ENCODE measurements at regions not wholly inside any gene's neighbourhood (a gene's known extent, or its start where the extent isn't known, plus 50 kb on each side); places are given as distances from the start of the nearest gene placed in this dataset.
A peak's percentile ranks its signal among the peaks of the same experiment; 100 is the strongest.
"Not testable (repeated sequence)": the region's sequence is repeated elsewhere in the genome, so short reads cannot be mapped to it uniquely, and the experiment has no call there.

DNA sequence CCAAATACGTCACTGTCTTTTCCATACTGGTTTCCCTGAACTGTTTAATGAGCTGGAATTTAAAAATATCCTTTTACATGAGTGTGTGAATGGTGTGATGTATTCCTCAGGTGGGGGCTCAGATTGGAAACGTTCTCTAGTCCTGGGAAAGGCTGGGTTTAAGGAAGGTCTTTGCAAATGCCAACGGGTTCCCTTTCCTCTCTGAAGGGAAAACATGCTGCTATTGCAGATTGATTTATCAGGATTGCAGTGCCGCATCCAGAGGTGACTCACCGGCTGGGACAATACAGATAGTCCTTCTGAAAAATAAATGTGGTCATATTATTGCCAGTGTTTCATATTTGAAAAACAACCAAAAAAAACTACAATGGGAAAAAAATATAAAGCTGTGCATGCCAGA is 193.1 kb upstream of the FLRT2 start:
- H4K20me1 ChIP-seq, result no peaks in the 10 kb centered on the region
- H3K4me2 ChIP-seq, result no peak overlapping the region
- no peak for TF ChIP-seq Cebpa-rat (IDR thresholded peaks at IDR 0.05)
- H3K4me3 ChIP-seq, result no peak overlapping the region
- H3K27ac ChIP-seq, result no peak overlapping the region
- no peaks in the 10 kb centered on the region for H3K4me1 ChIP-seq
- H3K9me3 ChIP-seq (replicated peaks in 1 of 11), result no peaks in the 10 kb centered on the region
- no peaks in the 10 kb centered on the region for H3K27me3 ChIP-seq
- no peak overlapping the region for H3K9ac ChIP-seq
- no peaks in the 10 kb centered on the region for H3K36me3 ChIP-seq

DNA sequence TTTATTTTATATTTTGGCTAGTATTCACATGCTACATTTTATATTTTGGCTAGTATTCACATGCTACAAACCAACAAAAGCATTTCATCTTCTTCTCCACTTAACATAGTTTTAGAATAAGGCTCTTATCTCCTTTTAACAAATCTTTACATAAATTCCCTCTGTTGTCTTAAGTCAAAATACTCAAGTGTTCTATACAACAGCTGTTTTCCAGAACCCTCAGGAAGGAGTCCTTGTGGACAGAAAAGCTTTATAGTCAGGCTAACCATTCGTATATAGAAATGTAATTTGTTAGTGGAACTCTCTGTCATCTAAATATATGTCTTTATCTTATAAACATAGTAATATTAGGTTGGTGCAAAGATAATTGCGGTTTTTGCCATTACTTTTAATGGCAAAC is 191.0 kb upstream of the FLRT2 start:
- Histone ChIP-seq H4K20me1 (no peaks in the 10 kb centered on the region), H3K9ac (no peak overlapping the region)
- TF ChIP-seq Cebpa-rat (IDR thresholded peaks at IDR 0.05), result no peak

DNA sequence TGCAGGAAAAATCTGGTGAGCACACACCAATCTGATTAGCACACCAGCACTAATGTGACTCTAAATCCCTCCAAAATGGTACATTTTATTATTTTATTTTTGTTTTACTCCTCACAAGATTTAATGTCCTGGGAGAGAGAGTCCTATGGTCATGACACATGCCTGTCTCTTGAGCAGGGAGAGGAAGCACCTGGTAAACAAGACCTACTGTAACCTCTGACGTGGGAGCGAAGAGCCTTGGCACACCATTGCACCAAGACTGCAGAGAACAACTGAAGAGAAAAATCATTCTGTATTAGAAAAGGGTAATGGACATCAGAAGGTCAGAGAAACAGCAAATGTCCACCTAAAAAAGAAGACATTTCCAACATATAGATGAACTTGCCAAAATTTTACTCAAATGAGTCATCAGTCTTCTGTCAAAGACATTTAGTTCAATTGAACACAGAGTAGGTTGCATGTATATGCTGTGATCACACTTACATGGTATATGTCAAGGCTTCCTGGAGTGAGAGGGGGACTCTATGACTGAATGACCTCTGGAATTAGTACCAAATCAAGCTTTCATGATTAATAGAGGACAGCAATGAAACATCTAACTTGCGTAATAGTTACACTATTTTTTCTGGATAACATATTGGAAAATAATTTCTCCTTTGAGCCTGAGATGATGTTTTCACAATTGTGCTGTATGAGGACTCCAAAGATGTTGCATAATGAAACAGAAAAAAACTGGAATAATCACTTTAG is 186.9 kb upstream of the FLRT2 start:
- H3K4me3 ChIP-seq, result no peak overlapping the region
- H3K36me3 ChIP-seq, result no peaks in the 10 kb centered on the region
- H3K4me2 ChIP-seq, result no peak overlapping the region
- H3K4me1 ChIP-seq, result no peaks in the 10 kb centered on the region
- H3K27ac ChIP-seq, result no peak overlapping the region
- TF ChIP-seq Cebpa-rat (IDR thresholded peaks at IDR 0.05), result peak in 2 of 11 experiments; percentile 11 to 23; a peak in 1 of 22 replicates
- no peaks in the 10 kb centered on the region for H3K27me3 ChIP-seq
- H3K9me3 ChIP-seq (replicated peaks in 1 of 11), result peaks cover 0 to 10% (median 0%) of the 10 kb centered on the region in 11 experiments; a peak in 2 of 22 replicates
- H3K9ac ChIP-seq, result no peak overlapping the region
- no peaks in the 10 kb centered on the region for H4K20me1 ChIP-seq

More for the DNA sequence above, 191.0 kb upstream of the FLRT2 start:
- no peaks in the 10 kb centered on the region for H3K27me3 ChIP-seq
- H3K4me1 ChIP-seq, result no peaks in the 10 kb centered on the region
- no peak overlapping the region for H3K27ac ChIP-seq
- no peak overlapping the region for H3K4me2 ChIP-seq
- no peaks in the 10 kb centered on the region for H3K9me3 ChIP-seq (replicated peaks in 1 of 11)
- no peaks in the 10 kb centered on the region for H3K36me3 ChIP-seq
- no peak overlapping the region for H3K4me3 ChIP-seq

DNA sequence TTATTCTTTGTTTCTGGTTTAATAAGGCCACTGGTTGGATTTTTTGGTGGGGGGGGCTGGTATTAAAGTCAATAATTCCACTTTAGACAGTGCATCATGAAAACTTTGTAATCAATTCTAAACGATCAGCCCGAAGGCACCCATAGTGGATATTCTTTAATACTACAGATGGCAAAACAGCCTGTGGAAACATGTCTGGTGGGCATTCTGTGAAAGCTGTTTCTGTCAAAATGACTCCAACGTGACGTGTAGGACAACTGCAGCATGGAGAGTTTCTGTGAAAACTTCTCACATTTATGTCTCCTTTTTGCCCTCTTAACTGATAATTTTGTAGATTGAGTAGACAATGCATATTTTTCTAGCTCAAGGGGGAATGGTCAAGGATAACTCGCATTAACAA is 185.8 kb upstream of the FLRT2 start:
- H3K4me3 ChIP-seq, result no peak overlapping the region
- H3K27ac ChIP-seq, result no peak overlapping the region
- H4K20me1 ChIP-seq, result no peaks in the 10 kb centered on the region
- no peaks in the 10 kb centered on the region for H3K4me1 ChIP-seq
- H3K27me3 ChIP-seq, result no peaks in the 10 kb centered on the region
- no peak overlapping the region for H3K4me2 ChIP-seq
- peaks cover 0 to 13% (median 0%) of the 10 kb centered on the region in 11 experiments; a peak in 2 of 22 replicates for H3K9me3 ChIP-seq (replicated peaks in 1 of 11)
- no peak for TF ChIP-seq Cebpa-rat (IDR thresholded peaks at IDR 0.05)
- no peak overlapping the region for H3K9ac ChIP-seq
- H3K36me3 ChIP-seq, result no peaks in the 10 kb centered on the region

DNA sequence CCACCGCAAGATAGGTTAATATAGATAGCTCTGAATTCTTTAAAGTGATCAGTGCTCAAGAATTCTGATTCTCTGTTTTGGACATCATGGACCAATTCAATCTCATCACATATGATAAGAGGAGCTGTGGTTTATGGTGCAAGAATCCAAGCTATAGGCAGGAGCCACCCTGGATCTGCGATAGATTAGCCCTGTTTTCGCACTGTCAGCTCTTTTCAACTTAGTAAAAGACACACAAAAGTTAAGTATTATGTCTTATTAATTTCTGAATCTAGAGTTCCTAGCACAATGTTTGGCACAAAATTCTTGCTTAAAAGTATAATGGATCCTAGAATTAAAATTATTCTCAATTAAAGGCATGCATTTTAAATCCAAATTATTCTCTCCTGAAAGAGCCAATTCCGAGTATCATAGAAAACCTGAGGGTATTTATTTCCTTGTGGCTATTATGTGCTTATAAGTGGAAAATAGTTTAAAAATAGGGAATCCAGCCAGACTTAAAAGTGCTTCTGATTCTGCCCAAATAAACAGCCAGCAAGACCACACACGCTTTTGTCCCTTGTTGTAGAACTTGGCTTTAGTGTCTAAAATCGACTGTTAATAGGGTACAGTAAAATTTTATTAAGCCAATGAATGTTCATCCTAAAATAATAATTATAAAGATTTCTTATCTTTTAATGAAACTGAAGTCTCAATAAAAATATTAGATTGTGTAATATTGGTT is 184.9 kb upstream of the FLRT2 start:
- TF ChIP-seq Cebpa-rat (IDR thresholded peaks at IDR 0.05), result no peak
- Histone ChIP-seq H3K9ac (no peak overlapping the region), H3K4me1 (no peaks in the 10 kb centered on the region), H3K36me3 (no peaks in the 10 kb centered on the region), H3K4me2 (no peak overlapping the region), H3K27ac (no peak overlapping the region), H3K4me3 (no peak overlapping the region), H3K9me3 (replicated peaks in 1 of 11) (peaks cover 0 to 13% (median 0%) of the 10 kb centered on the region in 11 experiments; a peak in 2 of 22 replicates), H4K20me1 (no peaks in the 10 kb centered on the region), H3K27me3 (no peaks in the 10 kb centered on the region)

DNA sequence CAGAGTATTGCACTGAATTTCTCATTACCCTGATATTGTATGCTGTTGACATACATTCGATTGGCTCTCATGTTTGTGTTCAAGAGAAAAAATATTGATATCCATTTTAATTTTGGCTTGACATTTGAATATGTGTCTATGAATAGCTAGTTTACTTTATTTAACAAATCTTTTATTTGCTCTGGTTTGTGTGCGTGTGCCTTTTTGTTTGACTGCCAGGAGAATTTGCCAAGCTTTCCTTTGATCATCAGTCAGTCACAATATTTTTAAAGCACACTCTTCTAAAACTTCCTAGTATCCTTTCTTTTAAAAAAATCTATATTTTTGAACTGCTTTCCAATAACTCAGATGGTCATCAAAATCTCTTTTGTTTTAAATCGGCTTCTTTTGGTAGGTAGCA is 179.3 kb upstream of the FLRT2 start:
- H3K4me2 ChIP-seq, result no peak overlapping the region
- no peak overlapping the region for H3K9ac ChIP-seq
- no peaks in the 10 kb centered on the region for H3K36me3 ChIP-seq
- no peaks in the 10 kb centered on the region for H3K27me3 ChIP-seq
- no peak for TF ChIP-seq Cebpa-rat (IDR thresholded peaks at IDR 0.05)
- no peaks in the 10 kb centered on the region for H3K4me1 ChIP-seq
- no peaks in the 10 kb centered on the region for H4K20me1 ChIP-seq
- peaks cover 12 to 39% (median 19%) of the 10 kb centered on the region in 11 experiments; a peak in 20 of 22 replicates for H3K9me3 ChIP-seq (replicated peaks in 1 of 11)
- no peak overlapping the region for H3K4me3 ChIP-seq
- H3K27ac ChIP-seq, result no peak overlapping the region

DNA sequence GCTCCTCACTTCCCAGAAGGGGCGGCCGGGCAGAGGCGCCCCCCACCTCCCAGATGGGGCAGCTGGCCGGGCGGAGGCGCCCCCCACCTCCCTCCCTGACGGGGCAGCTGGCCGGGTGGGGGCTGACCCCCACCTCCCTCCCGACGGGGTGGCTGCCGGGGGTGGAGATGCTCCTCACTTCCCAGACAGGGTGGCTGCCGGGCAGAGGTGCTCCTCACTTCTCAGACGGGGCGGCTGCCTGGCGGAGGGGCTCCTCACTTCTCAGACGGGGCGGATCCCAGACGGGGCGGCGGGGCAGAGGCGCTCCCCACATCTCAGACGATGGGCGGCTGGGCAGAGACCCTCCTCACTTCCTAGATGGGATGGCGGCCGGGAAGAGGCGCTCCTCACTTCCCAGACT is 177.4 kb upstream of the FLRT2 start:
- H3K9ac ChIP-seq, H4K20me1 ChIP-seq, H3K27ac ChIP-seq, H3K4me3 ChIP-seq, H3K36me3 ChIP-seq, H3K4me1 ChIP-seq, H3K4me2 ChIP-seq, H3K27me3 ChIP-seq: not testable (repeated sequence)
- peaks cover 9 to 33% (median 19%) of the 10 kb centered on the region in 11 experiments; a peak in 20 of 22 replicates for H3K9me3 ChIP-seq (replicated peaks in 1 of 11)

DNA sequence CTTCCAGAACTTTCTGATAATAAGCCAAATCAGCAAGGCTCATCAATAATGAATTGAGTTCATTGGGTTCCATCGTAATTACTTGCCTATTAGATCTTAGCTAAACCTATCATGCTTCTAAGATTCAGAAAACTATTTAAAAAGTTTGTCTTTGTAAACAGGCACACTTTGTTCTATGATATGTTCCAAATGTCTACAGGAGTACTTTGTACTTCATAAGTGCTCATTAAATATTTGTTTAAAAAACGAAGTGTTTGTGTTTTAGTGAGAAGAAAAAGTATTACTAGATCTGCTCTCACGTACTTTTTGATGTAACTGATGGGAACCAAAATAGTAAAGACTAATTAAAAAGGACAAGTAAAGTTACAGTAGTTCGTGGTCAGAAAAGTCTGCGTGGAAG is 172.8 kb upstream of the FLRT2 start:
- Histone ChIP-seq H3K4me2 (no peak overlapping the region), H3K27ac (no peak overlapping the region), H3K36me3 (no peaks in the 10 kb centered on the region), H3K27me3 (no peaks in the 10 kb centered on the region), H4K20me1 (no peaks in the 10 kb centered on the region), H3K9me3 (replicated peaks in 1 of 11) (peaks cover 9 to 20% (median 19%) of the 10 kb centered on the region in 11 experiments; a peak in 20 of 22 replicates), H3K9ac (no peak overlapping the region), H3K4me3 (no peak overlapping the region), H3K4me1 (no peaks in the 10 kb centered on the region)
- no peak for TF ChIP-seq Cebpa-rat (IDR thresholded peaks at IDR 0.05)

DNA sequence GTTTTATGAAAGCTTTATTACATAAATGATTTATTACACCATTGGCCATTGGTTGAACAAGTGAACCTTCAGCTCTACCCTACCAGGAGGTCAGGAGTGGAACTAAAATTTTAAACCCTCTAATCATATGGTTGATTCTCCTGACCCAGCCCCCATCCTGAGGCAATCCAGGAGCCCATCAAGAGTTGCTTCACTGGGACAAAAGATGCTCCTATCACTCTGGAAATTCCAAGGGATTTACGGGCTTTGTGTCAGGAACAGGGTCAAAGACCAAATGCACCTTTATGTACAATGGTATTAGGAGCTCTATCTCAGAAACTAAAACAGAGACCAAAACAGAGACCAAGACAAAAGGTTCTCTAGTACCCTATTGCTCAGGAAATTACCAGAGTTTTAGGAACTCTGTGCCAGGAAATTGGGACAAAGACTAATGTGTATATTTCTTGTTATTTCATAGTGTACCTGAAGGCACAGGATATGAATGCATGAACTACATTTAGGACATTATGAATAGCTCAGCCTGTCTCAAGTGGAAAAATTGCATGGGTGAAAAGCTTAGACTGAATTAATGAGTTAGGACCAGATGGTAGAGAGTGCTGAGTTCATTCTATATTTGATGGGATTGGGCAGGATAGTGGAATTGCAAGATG is 171.7 kb upstream of the FLRT2 start:
- no peak overlapping the region for H3K4me3 ChIP-seq
- TF ChIP-seq Cebpa-rat (IDR thresholded peaks at IDR 0.05), result no peak

More for the DNA sequence above, 171.7 kb upstream of the FLRT2 start:
- H3K9me3 ChIP-seq (replicated peaks in 1 of 11), result peaks cover 5 to 10% (median 10%) of the 10 kb centered on the region in 11 experiments; a peak in 19 of 22 replicates
- no peak overlapping the region for H3K4me2 ChIP-seq
- H3K27me3 ChIP-seq, result no peaks in the 10 kb centered on the region
- H3K27ac ChIP-seq, result no peak overlapping the region
- no peak overlapping the region for H3K9ac ChIP-seq
- peaks cover 0 to 1% (median 0%) of the 10 kb centered on the region in 10 experiments; a peak in 3 of 20 replicates for H3K4me1 ChIP-seq
- H4K20me1 ChIP-seq, result no peaks in the 10 kb centered on the region
- no peaks in the 10 kb centered on the region for H3K36me3 ChIP-seq

Data from BLaER1 treated with 17β-estradiol and CSF1 and Interleukin-3, amounts not matched to agents 10 nM and 100 nM (cell line).